NCI-H1417 (cell line): ENCODE measurements at regions not wholly inside any gene's neighbourhood (a gene's known extent, or its start where the extent isn't known, plus 50 kb on each side); places are given as distances from the start of the nearest gene placed in this dataset.
A peak's percentile ranks its signal among the peaks of the same experiment; 100 is the strongest.
"Not testable (repeated sequence)": the region's sequence is repeated elsewhere in the genome, so short reads cannot be mapped to it uniquely, and the experiment has no call there.

Experiments used
- DNase-seq, 3 experiments: peaks; one replicate each; lab custom pipeline; 2025; lab: John Stamatoyannopoulos, UW

DNA sequence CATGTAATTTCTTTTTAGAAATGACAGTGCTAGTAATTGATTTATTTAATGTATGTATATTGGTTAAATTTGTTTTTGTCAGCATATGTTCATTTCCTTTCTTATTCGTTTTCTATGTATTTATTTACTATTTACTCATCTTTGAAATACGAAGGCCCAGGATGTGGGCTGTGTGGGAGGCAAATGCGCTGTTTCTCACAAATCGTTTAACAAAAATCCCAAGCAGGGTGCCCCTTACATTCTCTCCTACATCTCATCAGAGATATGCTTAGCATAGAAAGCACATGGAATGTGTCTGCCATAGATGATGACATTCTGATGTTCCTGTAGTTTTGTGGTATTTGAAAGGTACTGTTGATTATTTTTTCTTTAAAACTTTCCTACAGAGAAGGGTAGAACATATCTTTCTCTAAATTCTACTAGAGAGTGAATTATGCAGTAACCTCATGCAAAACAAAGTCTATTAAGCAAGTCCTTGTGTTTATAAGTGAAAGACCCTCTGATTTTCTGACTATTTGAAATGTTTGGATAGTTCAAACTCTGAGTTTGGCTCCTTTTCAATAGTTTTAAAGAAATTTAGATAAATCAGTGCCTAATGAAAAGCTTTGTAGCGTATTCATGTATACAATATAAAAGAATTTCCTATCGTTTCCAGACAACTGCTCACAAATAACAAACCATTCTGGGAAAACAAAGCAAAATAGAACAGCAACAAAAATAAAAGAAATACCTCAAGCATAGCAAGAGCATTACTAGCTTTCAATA lies 111.1 kb upstream of the VGLL3 start:
- no peak for DNase-seq

DNA sequence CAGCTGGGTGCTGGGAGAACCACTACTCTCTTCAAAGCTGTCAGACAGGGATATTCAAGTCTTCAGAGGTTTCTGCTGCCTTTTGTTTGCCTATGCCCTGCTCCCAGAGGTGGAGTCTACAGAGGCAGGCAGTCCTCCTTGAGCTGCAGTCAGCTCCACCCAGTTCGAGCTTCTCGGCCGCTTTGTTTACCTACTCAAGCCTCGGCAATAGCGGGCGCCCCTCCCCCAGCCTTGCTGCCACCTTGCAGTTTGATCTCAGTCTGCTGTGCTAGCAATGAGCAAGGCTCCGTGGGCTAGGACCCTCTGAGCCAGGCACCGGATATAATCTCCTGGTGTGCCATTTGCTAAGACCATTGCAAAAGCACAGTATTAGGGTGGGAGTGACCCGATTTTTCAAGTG lies 106.8 kb upstream of the VGLL3 start:
- DNase-seq = not testable (repeated sequence)

DNA sequence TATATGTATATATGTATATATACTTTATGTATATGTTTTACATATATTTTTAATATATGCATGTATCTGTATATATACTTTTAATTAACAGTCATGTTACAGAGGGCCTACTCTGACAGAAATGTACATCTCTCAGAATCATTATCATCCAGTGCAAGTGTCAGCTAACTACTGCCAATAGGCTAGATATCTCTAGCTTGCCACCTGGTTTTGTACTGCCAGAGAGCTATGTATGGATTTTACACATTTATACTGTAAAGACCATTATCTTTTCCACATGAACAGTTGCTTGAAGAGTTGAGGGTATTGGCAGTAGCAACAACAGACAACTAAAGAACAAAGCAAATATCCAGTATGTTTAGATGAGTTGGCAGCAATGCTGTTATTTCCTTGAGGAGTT lies 99.7 kb upstream of the VGLL3 start:
- DNase-seq = no peak

DNA sequence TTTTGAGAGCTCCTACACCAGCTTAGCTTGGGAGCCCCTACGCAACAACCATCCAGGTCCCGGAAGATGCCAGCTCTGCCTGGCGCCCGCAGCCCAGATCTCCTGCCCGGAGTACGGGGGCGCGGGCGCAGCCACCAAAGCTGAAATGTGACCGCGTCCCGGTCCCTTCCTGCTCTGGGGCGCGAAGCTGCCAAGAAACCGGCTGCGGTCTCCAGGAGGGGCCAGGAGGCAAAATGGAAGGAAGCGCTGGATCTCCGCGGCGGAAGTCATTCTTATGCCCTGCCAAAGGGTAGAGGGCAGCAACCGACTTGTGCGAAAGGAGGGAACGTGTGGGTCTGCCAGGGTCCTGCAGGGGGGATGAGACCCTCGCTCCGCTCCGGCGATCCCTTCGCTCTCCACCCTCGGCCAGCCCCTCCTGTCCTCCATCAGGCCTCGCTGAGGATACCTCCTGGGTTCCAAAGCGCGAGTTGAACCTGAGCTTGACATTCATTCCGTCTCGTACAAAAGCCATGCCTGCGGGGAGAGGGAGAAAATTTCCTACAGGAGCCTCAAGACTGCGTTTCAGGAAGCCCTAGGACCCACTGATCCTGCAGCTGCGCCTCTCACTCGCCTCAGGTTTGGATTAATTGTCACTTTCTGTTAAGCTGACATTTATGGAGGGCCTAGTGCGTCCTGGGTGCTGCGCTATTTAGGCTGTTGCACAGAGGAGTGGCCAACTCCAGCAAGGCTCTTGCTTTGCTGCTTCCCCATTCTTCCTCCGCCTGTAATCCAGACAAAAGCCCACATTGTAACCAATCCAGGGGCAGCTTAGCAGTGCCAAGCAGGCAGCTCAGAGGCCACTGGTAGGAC lies 98.3 kb upstream of the VGLL3 start:
- DNase-seq = no peak

DNA sequence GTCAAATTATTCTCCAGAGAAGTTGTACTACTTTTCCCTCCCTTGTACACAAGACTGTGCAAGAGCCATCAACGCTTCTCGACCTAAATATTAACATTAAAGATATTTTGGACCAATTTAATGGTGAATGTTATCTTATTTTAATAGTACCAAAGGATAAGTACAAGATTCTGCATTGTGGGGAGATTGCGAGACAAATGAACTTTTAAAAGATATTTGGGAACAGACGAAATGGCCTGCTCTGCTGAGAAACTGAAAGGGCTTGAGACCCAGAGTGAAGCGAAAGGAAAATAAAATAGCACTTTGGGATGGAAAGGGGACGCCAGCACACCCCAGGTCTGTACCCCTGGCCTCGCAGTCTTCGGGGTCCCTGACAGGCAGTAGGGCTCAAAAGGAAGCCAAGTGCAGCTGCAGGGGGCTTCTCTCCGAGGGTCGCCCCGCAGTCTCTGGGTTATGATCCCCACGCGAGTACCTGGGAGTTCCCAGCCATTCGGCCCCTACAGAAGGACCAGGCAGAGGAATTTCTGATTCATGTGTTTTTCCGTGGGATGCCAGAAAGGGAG lies 97.6 kb upstream of the VGLL3 start:
- DNase-seq = no peak

DNA sequence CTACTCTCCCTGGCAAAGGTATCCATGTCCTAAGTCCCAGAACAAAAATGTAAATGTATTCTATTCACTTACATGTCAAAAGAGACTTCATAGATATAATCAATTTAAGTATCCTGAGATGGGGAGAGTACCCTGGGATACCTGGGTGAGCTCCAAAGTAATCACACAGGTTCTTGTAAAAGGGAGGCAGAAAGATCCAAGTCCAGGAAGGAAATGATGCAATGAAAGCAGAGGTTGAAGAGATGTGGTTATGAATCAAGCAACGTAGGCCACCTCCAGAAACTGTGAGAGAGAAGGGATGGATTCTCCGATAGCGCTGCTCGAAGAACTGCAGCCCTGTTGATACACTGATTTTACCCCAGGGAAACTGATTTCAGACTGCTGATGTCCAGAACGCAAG lies 93.9 kb upstream of the VGLL3 start:
- DNase-seq = no peak

DNA sequence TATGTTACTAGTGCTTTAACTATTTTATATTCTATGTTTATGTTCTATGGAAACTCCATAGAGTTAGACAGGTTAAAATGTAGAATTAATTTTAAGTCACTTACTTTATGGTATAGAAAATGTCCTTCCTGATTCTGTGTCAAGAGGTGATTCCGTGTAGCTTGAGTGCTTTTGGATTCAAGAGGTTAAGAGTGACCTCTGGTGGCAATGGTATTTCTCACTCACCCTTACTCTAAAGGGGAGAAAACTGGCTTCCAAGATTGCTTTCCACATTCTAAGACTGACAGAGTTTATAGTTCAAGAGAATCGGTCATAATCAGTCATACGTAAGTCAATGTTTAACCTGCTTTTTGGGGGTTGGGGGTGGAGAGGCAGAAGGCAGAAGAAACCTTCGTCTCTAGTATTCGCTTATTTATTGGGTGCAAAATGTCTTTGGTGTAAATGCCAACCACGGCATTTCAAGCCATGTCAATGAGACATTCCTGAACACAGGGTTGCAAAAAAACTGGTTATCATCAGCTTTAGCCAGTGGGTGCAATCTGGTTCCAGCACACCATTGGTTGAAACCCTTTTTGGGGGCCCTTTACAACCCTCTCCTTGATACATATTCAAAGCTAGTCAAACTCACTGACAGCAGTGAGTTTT lies 92.0 kb upstream of the VGLL3 start:
- DNase-seq = peak; percentile 30 to 89 (median 58)

DNA sequence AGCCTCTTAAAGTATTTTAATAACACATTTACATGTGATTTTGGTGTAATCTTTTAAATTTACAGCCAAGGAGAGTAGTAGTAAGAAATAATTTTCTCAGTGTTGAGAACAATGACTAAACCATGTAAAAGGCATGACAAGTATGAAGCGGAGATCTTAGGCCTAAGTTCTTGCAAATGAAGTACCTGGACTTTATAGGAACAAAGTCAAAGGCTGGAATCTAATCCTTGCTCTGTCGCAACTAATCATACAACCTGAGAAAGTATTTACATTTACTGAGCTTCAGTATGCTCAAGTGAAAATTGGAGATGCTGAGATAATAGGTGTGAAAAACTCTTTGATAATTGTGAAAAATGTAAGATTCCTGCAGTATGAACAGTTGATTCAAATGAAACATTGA lies 86.4 kb upstream of the VGLL3 start:
- no peak for DNase-seq

DNA sequence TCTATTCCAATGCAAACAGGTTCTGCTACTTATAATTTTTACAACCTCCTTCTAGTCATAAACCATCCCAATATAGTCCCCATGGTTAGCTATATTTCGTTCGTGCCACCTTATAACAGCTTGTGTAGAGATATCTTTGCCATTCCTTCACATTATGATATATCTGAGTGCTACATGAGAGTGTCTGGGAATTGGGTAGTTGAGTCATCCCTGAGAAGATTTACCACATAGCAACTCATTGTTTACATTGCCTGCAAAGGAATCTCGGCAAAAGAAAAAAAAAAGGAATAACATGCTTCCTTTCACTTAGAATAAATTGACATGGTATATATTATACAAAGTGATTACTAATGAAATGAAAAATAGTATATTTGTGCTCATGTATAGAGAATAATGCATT lies 86.0 kb upstream of the VGLL3 start:
- no peak for DNase-seq

DNA sequence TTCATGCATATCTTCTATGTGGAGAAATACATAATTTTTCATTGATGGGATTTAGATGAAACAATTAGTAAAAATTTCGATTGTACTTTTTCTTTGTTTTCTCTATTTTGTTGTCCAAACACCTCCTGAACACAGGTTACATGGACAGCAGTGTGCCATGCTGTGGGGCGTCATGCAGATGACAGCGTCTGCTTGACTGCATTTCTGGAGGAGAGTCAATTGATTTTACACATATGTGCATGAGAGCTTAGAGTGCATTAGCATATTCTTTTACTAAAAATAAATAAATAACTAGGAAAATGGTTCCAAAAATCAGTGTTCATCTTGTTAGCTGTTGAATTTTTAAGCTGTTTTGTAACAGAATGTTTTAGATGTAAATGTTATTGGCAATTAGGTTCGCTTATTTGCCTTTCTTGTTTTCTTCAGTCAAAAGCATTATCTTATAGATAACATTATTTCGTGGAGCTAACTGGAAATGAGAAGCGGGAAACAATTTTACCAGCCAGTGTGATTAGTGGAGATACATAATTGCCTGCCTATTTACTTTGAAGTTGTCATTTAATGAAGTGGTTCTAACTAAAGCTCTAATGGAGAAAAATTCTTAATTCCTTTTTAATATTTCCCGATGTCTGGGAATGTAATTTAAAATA lies 82.7 kb upstream of the VGLL3 start:
- DNase-seq = no peak

DNA sequence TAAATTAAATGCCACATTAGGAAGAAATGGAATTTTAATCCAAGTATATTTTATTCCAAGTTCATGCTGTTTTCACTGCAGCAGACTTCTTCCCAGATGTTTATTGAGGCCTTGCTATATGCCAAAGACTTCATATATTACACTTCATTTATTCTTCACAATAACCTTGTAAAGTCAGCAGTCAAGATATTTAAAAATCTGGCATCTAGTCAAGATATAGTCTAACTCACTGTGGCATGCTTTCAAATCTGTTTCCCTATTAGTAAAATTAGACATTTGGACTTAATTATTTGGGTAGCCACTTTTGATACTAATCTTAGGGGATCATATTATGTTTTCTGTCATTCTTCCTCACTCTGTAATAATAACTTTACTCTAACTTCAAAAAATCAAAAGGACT lies 81.5 kb upstream of the VGLL3 start:
- no peak for DNase-seq

DNA sequence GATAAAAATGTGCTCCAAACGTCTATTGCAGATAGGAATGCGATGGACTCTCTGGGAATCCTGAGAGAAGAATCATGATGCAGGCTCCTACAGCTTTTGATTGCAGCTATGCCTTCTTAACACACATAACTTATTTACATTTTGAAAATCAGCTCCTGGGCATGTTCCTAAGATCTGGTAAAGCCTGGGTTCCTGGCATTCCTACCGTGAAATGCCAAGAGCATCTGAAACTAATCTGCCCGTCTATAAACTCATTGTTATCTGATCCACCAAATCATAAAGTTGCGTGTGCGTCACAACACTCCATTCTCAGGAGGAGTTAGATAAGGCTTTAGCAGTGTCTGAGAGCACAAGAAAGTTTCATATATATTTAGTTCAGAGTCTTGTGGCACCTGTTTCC lies 79.0 kb upstream of the VGLL3 start:
- DNase-seq = no peak

DNA sequence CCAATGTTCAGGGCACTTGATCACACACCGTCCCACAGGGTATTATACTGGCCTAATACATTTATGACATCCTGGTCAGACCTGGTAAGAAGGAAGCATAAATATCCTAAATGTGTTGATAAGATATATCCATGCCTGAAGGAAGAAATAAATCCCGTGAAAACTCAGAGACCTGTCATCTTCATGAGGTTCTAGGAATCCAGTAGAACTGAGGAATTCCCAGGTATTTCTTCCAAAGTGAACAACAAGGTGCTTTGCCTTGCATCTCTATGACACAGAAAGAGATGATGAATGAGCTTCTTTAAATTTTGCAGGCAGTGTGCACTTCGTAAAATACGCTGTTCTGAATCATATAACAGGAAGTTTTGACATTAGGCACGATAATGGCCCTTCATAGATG lies 78.1 kb upstream of the VGLL3 start:
- DNase-seq = no peak

DNA sequence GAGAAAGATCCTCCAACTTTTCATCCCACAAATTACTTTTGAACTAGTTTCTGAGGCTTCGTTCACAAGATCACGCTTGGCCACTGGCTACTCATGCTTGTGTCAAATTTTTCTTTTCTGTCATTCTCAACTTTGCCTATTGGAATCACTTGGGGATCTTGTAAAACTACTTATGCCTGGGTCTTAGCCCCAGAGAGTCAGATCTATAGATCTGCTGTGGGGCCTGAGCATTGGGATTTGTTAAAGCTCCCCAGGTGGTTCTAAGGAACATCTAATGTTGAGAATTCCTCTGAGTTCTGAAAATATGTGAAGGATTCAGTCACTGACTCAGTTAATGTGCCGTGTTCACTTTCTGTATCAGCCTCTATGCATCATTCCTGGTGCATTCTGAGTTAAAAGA lies 71.7 kb upstream of the VGLL3 start:
- DNase-seq = no peak

DNA sequence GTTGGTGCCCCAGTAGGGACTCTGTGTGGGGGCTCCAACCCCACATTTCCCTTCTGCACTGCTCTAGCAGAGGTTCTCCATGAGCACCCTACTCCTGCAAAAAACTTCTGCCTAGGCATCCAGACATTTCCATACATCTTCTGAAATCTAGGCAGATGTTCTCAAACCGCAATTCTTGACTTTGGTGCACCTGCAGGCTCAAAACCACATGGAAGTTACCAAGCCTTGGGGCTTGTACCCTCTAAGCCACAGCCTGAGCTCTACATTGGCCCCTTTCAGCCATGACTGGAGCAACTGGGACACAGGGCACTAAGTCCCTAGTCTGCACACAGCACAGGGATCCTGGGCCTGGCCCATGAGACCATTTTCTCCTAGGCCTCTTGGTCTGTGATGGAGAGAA lies 66.5 kb upstream of the VGLL3 start:
- no peak for DNase-seq

DNA sequence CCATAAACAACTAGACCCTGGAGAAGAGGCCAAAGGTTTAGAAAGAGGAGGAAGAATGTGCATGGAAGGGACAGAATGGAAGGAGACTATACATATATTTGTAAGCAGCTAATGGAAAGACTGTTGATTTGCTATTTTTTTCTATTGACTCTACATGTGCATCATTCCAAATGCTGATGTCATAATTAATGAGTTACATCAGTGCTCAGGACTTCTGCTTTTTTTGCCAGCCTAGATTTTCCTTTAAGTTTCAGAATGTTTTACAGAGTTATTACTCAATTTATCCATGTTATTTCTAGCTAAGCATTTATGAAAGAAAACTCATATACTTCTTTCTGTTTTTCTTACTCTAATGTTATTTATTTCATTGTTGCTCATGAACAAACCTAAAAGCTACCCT lies 62.6 kb upstream of the VGLL3 start:
- DNase-seq = no peak

DNA sequence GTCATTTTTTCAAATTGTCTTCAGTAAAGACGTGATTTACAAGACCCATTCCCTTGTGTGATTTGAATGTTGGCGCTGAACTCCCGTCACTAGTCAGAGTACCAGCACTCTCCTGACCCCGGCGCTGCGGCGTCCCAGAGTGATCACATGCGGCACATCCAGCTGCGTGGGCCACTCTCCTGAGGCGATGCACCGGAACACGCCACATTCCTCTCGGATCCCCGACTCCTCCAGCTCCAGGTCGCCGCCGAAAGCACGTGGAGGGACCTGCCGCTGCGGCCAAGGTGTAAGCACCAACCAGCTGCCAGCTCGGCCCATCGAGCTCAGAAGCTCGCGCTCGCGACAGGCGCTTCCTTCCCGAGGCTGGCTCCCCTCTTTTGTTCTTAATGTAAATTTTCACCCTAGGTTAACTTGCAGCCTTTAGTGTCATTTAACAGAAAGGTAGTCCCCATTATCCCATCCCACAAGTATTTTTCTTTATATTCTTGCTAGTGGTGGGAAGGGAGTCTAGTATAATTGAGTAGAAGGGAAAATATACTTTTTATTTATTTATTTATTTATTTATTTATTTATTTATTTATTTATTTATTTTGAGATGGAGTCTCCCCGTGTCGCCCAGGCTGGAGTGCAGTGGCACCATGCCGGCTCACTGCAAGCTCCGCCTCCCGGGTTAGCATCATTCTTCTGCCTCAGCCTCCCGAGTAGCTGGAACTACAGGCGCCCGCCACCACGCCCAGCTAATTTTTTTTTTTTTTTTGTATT lies 61.7 kb upstream of the VGLL3 start:
- no peak for DNase-seq

DNA sequence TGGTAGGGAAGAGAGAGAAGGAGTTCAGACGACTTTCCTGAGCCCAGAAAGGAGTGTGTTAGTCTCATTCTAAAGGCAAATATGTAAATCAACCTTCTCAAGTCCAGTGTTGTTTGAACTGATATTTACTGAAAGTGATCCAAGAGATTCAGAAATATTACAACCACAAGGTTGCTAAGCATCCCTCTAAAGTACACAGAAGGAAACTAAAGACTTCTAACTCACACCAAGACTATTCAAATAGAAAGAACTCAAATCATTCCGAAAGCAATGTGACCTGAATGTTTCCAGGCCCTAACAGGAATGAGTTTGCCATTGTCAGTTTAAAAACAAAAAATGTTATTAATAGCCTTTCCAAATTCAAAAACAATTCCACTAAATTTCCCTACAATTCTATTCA lies 56.9 kb upstream of the VGLL3 start:
- no peak for DNase-seq

DNA sequence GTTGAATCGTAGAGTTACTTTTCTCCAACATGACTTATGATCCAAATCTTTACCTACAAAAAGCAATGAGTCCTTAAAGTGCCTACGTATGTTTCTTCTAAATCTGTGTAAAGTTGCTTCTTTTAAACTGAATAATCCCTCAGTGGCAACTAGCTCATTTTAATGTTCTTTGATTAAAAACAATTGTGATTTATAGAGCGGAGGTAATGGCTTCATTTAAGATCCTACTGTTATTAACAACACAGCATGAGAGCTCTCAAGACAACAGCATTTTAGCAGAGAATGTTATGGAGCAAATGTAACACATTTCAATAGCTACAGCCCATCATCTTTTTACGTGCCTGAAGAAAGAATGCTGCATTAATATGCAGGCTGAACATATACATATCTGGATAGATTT lies 55.3 kb upstream of the VGLL3 start:
- DNase-seq = no peak

DNA sequence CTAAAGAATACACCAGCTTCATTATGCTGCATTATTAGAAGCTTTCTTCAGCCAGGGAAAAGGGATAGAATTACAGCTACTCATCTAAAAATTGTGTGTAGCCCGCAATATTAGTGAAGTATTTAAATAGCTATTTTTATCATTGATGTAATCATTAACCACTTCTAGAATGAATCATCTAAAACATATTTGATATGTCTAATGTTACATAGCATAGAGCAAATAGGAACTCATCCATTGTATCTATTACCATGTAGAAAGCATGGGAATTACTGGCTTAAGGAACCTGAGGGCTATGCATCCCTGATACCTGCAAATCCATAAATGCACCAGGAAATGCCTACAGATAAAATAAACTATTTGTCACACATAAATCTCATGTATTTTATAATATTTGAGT lies 54.5 kb upstream of the VGLL3 start:
- no peak for DNase-seq

DNA sequence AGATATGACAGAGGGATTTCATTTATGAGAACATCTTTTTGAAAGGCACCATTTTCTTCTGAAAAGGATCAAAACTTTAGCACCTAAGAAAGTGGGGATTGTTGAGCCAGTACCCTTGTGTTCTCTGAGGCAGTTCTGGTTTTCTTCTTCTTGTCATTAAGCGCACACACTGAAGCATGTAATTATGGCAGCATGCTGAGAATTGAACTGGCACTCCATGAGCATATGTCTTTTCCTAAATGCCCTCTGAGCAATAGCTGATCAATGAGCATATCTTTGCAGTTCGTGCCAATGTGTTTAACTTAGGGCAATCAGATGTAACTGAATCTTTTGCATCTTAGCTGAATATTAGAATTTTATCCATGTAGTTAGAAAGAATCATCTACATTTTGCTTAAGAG lies 53.9 kb upstream of the VGLL3 start:
- peak in 2 of 3 experiments; percentile 32 to 77 for DNase-seq
